Right atrium auricular region (tissue), 2 donors: ENCODE measurements at regions not wholly inside any gene's neighbourhood (a gene's known extent, or its start where the extent isn't known, plus 50 kb on each side); places are given as distances from the start of the nearest gene placed in this dataset.

Experiments
- DNase-seq: peaks from one replicate; pipeline ENCODE4 v3.0.0-alpha.2; 2019; ENCODE audit warnings: low spot score
- H3K27ac ChIP-seq, 2 donors: fragments of 200-600 bp; sonication (generic); 1 replicate in 1 of 2; 2 replicates in 1 of 2; pipeline ENCODE4 v1.5.1; 2016 to 2019
- H3K27me3 ChIP-seq, 2 donors: fragments of 200-600 bp; sonication (generic); one replicate each; pipeline versions ENCODE4 v1.5.1 to v1.6.0; 2017 to 2019
- H3K36me3 ChIP-seq: fragments of 200-600 bp; sonication (generic); one replicate; pipeline ENCODE4 v1.5.1; 2016
- H3K4me1 ChIP-seq, 2 donors: fragments of 200-600 bp; sonication (generic); one replicate each; pipeline versions ENCODE4 v1.5.1 to v1.6.0; 2017 to 2019
- H3K4me3 ChIP-seq, 2 donors: fragments of 200-600 bp; sonication (generic); 1 replicate in 1 of 2; 2 replicates in 1 of 2; pipeline ENCODE4 v1.5.1; 2017 to 2019; ENCODE audit warnings: mild to moderate bottlenecking in 1 of 2, moderate library complexity in 1 of 2
- H3K9me3 ChIP-seq, 2 donors: fragments of 200-600 bp; sonication (generic); one replicate each; pipeline ENCODE4 v1.5.1; 2019
- TF ChIP-seq, protein P1 (sequence below), 2 donors: fragments of 200-600 bp; sonication (generic); IDR thresholded peaks; one replicate each; pipeline ENCODE4 v1.5.1; 2019; ENCODE audit warnings: antibody characterized with exemption in 2 of 2

DNA sequence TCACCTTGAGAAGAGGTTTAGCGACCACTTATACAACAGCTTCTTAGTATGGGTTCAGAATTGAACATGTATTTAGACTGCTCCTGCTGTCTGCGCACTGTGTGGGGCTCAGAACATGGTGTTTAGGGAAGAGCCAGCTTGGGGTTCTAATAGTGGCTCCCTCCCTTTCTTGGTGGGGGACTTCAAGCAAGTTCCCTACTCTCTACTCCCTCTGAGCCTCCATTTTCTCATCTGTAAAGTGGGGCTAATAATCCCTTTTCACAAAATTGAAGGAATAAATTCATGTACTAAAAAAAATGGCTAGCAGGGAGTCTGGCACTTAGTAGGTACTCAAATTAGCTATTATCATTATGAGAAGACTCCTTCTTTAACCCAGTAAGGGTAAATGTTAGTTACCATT, 97.5 kb upstream of the SPATA12 start:
- Histone ChIP-seq H3K4me3 (no peak overlapping the region), H3K27ac (no peak overlapping the region), H3K36me3 (no peaks in the 10 kb centered on the region), H3K4me1 (no peaks in the 10 kb centered on the region), H3K9me3 (peaks cover 0 to 6% of the 10 kb centered on the region in 2 donors), H3K27me3 (no peaks in the 10 kb centered on the region)
- TF ChIP-seq, protein P1, sequence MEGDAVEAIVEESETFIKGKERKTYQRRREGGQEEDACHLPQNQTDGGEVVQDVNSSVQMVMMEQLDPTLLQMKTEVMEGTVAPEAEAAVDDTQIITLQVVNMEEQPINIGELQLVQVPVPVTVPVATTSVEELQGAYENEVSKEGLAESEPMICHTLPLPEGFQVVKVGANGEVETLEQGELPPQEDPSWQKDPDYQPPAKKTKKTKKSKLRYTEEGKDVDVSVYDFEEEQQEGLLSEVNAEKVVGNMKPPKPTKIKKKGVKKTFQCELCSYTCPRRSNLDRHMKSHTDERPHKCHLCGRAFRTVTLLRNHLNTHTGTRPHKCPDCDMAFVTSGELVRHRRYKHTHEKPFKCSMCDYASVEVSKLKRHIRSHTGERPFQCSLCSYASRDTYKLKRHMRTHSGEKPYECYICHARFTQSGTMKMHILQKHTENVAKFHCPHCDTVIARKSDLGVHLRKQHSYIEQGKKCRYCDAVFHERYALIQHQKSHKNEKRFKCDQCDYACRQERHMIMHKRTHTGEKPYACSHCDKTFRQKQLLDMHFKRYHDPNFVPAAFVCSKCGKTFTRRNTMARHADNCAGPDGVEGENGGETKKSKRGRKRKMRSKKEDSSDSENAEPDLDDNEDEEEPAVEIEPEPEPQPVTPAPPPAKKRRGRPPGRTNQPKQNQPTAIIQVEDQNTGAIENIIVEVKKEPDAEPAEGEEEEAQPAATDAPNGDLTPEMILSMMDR (IDR thresholded peaks at IDR 0.05), result no peak
- no peak for DNase-seq

GRCh38 chr3:56962206-56962605, 98.3 kb upstream of the SPATA12 start:
- TF ChIP-seq, protein P1 (IDR thresholded peaks at IDR 0.05), result no peak
- H3K9me3 ChIP-seq, result peaks cover 0 to 6% of the 10 kb centered on the region in 2 donors
- H3K4me3 ChIP-seq, result no peak overlapping the region
- no peak overlapping the region for H3K27ac ChIP-seq
- no peaks in the 10 kb centered on the region for H3K27me3 ChIP-seq
- no peaks in the 10 kb centered on the region for H3K4me1 ChIP-seq
- no peaks in the 10 kb centered on the region for H3K36me3 ChIP-seq
- no peak for DNase-seq

GRCh38 chr3:56960234-56960917, 100.1 kb upstream of the SPATA12 start:
- H3K36me3 ChIP-seq, result no peaks in the 10 kb centered on the region
- DNase-seq, result no peak
- TF ChIP-seq, protein P1 (IDR thresholded peaks at IDR 0.05), result no peak

GRCh38 chr3:56958879-56959278, 101.6 kb upstream of the SPATA12 start:
- Histone ChIP-seq H3K36me3 (no peaks in the 10 kb centered on the region), H3K27me3 (no peaks in the 10 kb centered on the region), H3K27ac (no peak overlapping the region), H3K4me3 (no peak overlapping the region), H3K4me1 (no peaks in the 10 kb centered on the region), H3K9me3 (no peaks in the 10 kb centered on the region)
- DNase-seq, result no peak
- TF ChIP-seq, protein P1 (IDR thresholded peaks at IDR 0.05), result no peak

More at GRCh38 chr3:56960234-56960917, 100.1 kb upstream of the SPATA12 start:
- Histone ChIP-seq H3K4me1 (no peaks in the 10 kb centered on the region), H3K27ac (no peak overlapping the region), H3K4me3 (no peak overlapping the region), H3K9me3 (peaks cover 0 to 6% of the 10 kb centered on the region in 2 donors), H3K27me3 (no peaks in the 10 kb centered on the region)

- TF ChIP-seq, protein P1 (IDR thresholded peaks at IDR 0.05), result no peak
- Histone ChIP-seq H3K4me3 (no peak overlapping the region), H3K27me3 (no peaks in the 10 kb centered on the region), H3K9me3 (no peaks in the 10 kb centered on the region), H3K27ac (no peak overlapping the region), H3K36me3 (no peaks in the 10 kb centered on the region), H3K4me1 (no peaks in the 10 kb centered on the region)
- DNase-seq, result no peak
These were observed 102.9 kb upstream of the SPATA12 start for GRCh38 chr3:56957522-56957921.

DNA sequence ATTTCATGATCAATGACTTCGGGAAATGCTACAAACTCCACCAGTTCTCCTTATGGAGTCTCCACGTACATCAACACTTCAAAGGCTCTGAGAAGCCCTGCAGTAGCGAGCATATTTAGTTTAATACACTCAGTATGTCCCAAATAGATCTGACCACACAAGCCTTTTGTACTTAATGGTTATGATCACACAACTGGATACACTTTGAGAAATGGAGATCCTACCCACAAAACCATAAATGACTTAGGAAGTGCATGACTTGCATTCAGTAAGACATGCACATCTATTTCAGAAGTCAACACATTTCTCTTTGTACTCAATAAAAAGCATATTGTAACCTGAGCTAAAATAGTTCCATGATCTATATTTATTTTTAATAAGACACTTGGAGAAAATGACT, 103.6 kb upstream of the SPATA12 start:
- no peaks in the 10 kb centered on the region for H3K36me3 ChIP-seq
- H3K4me3 ChIP-seq, result no peak overlapping the region
- no peaks in the 10 kb centered on the region for H3K9me3 ChIP-seq
- no peak for DNase-seq
- TF ChIP-seq, protein P1 (IDR thresholded peaks at IDR 0.05), result no peak
- H3K27me3 ChIP-seq, result no peaks in the 10 kb centered on the region
- no peak overlapping the region for H3K27ac ChIP-seq
- H3K4me1 ChIP-seq, result no peaks in the 10 kb centered on the region
